SK-N-SH (cell line): ENCODE measurements at regions not wholly inside any gene's neighbourhood (a gene's known extent, or its start where the extent isn't known, plus 50 kb on each side); places are given as distances from the start of the nearest gene placed in this dataset.

Experiments
- CTCF ChIA-PET: fragments of 300-600, 350-600 bp; formaldehyde crosslinking; extraction: SDS; loops from one replicate; lab custom pipeline; 2021; lab: Yijun Ruan, JAX
- POLR2A ChIA-PET: fragments of 350-600 bp; sonication (Branson Sonifier 250); formaldehyde crosslinking; extraction: SDS; loops from one replicate; lab custom pipeline; 2020; ENCODE audit warnings: antibody characterized with exemption, inconsistent platforms; lab: Yijun Ruan, JAX
- DNase-seq: peaks from one replicate; pipeline ENCODE4 v3.0.0; 2012
- H2AFZ ChIP-seq: fragments of 200-600 bp; sonication (generic); 2 replicates; pipeline ENCODE4 v1.8.1; 2016; ENCODE audit warnings: antibody characterized with exemption, mild to moderate bottlenecking, low read depth
- H3F3A ChIP-seq: fragments of 200-600 bp; sonication (generic); replicated peaks from 2 replicates; pipeline ENCODE3; 2016; ENCODE audit warnings: antibody characterized with exemption, mild to moderate bottlenecking; ENCODE audit not compliant: insufficient read depth
- H3K27ac ChIP-seq, 2 experiments: fragments of 200-500 bp in 1 of 2; fragments of 200-600 bp in 1 of 2; sonication (Bioruptor generic) in 1 of 2; sonication (generic), shearing (Covaris generic) in 1 of 2; 2 replicates each; pipeline versions ENCODE4 v1.5.1 to v1.6.1; 2014 to 2016; ENCODE audit warnings: low read depth in 2 of 2, inconsistent platforms in 1 of 2, low read length in 1 of 2, mild to moderate bottlenecking in 1 of 2, mixed read lengths in 1 of 2
- H3K27me3 ChIP-seq: fragments of 200-600 bp; sonication (generic), shearing (Covaris generic); 2 replicates; pipeline ENCODE4 v1.6.1; 2016; ENCODE audit warnings: mixed run types; ENCODE audit not compliant: insufficient read depth
- H3K36me3 ChIP-seq, 2 experiments: fragments of 200-500 bp in 1 of 2; fragments of 200-600 bp in 1 of 2; sonication (Bioruptor generic) in 1 of 2; sonication (generic) in 1 of 2; replicated peaks in 1 of 2; 2 replicates each; pipeline versions ENCODE3 to v1.5.1; 2014 to 2016; ENCODE audit warnings: low read length in 1 of 2, mild to moderate bottlenecking in 1 of 2; ENCODE audit not compliant: insufficient read depth in 2 of 2, control insufficient read depth in 1 of 2
- H3K4me1 ChIP-seq, 2 experiments: fragments of 200-500 bp in 1 of 2; fragments of 200-600 bp in 1 of 2; sonication (Bioruptor generic) in 1 of 2; sonication (generic), shearing (Covaris generic) in 1 of 2; 2 replicates each; pipeline versions ENCODE4 v1.5.1 to v1.6.1; 2014 to 2016; ENCODE audit warnings: low read depth in 1 of 2, low read length in 1 of 2, mixed run types in 1 of 2; ENCODE audit not compliant: insufficient read depth in 2 of 2, control insufficient read depth in 1 of 2
- H3K4me2 ChIP-seq: fragments of 200-600 bp; sonication (generic), shearing (Covaris generic); 2 replicates; pipeline ENCODE4 v1.6.1; 2017; ENCODE audit warnings: mixed run types
- H3K4me3 ChIP-seq, 2 experiments: fragments of 200-500 bp in 1 of 2; fragments of 200-600 bp in 1 of 2; sonication (Bioruptor generic) in 1 of 2; sonication (generic), shearing (Covaris generic) in 1 of 2; 2 replicates each; pipeline versions ENCODE4 v1.5.1 to v1.8.1; 2014 to 2016; ENCODE audit warnings: low read depth in 2 of 2, inconsistent platforms in 1 of 2, low read length in 1 of 2, mild to moderate bottlenecking in 1 of 2, mixed read lengths in 1 of 2, moderate library complexity in 1 of 2
- H3K79me2 ChIP-seq: fragments of 200-600 bp; sonication (generic); 2 replicates; pipeline ENCODE4 v1.8.1; 2017; ENCODE audit warnings: mild to moderate bottlenecking; ENCODE audit not compliant: insufficient read depth
- H3K9ac ChIP-seq: fragments of 200-600 bp; sonication (generic); 2 replicates; pipeline ENCODE4 v1.6.1; 2017; ENCODE audit warnings: mixed run types
- H3K9me2 ChIP-seq: fragments of 200-600 bp; sonication (generic); 2 replicates; pipeline ENCODE4 v1.6.1; 2017; ENCODE audit warnings: mixed run types
- H3K9me3 ChIP-seq: fragments of 200-600 bp; sonication (generic); 2 replicates; pipeline ENCODE4 v1.6.1; 2017; ENCODE audit warnings: mixed run types, mild to moderate bottlenecking, moderate library complexity
- H4K20me1 ChIP-seq: fragments of 200-600 bp; sonication (generic); 2 replicates; pipeline ENCODE4 v1.6.1; 2017; ENCODE audit warnings: mild to moderate bottlenecking, mixed run types; ENCODE audit not compliant: insufficient read depth
- CHD2 ChIP-seq: fragments of 150-350 bp; IDR thresholded peaks from 2 replicates; pipeline ENCODE4 v1.6.1; 2018; ENCODE audit warnings: low read length; ENCODE audit not compliant: partially characterized antibody
- FOSL2 ChIP-seq: IDR thresholded peaks from 2 replicates; pipeline ENCODE4 v1.4.0; 2012; ENCODE audit warnings: low read depth, mild to moderate bottlenecking, moderate library complexity, borderline replicate concordance
- GATA2 ChIP-seq: sonication (generic); formaldehyde crosslinking; IDR thresholded peaks from 2 replicates; pipeline ENCODE4 v1.5.0; 2020; ENCODE audit warnings: mild to moderate bottlenecking, missing genetic modification reagents
- MAX ChIP-seq: IDR thresholded peaks from 2 replicates; pipeline ENCODE4 v1.4.0; 2012; ENCODE audit warnings: low read depth
- MEF2A ChIP-seq: IDR thresholded peaks from 2 replicates; pipeline ENCODE4 v1.4.0; 2012; ENCODE audit warnings: low read depth, borderline replicate concordance
- MXI1 ChIP-seq: IDR thresholded peaks from 2 replicates; pipeline ENCODE4 v1.6.1; 2012; ENCODE audit warnings: mild to moderate bottlenecking, low read depth, low read length, improper control_type of control experiment
- NFIC ChIP-seq: IDR thresholded peaks from 2 replicates; pipeline ENCODE4 v1.4.0; 2012; ENCODE audit warnings: borderline replicate concordance
- NRF1 ChIP-seq: IDR thresholded peaks from 2 replicates; pipeline ENCODE4 v1.6.1; 2012; ENCODE audit warnings: low read depth, mild to moderate bottlenecking, low read length
- RAD21 ChIP-seq: IDR thresholded peaks from 2 replicates; pipeline ENCODE4 v1.6.1; 2012; ENCODE audit warnings: mild to moderate bottlenecking, low read length
- RCOR1 ChIP-seq: fragments of 150-350 bp; IDR thresholded peaks from 2 replicates; pipeline ENCODE4 v1.6.1; 2017; ENCODE audit warnings: antibody characterized with exemption, low read length
- SMC3 ChIP-seq: IDR thresholded peaks from 2 replicates; pipeline ENCODE4 v1.6.1; 2012; ENCODE audit warnings: low read depth, low read length, improper control_type of control experiment
- TAF1 ChIP-seq: IDR thresholded peaks from 2 replicates; pipeline ENCODE4 v1.6.1; 2012; ENCODE audit warnings: low read depth, mild to moderate bottlenecking, low read length, moderate library complexity, borderline replicate concordance
- TCF12 ChIP-seq: IDR thresholded peaks from 2 replicates; pipeline ENCODE4 v1.4.0; 2012
- TEAD4 ChIP-seq: IDR thresholded peaks from 2 replicates; pipeline ENCODE4 v1.4.0; 2012; ENCODE audit warnings: mild to moderate bottlenecking, borderline replicate concordance; ENCODE audit not compliant: insufficient read depth
- USF1 ChIP-seq: IDR thresholded peaks from 2 replicates; pipeline ENCODE4 v1.4.0; 2012; ENCODE audit warnings: low read depth, borderline replicate concordance
- TF ChIP-seq, protein P1 (sequence below): fragments of 200-600 bp; sonication (generic); IDR thresholded peaks from 2 replicates; pipeline ENCODE4 v1.6.1; 2017; ENCODE audit warnings: antibody characterized with exemption, mild to moderate bottlenecking, moderate library complexity
- TF ChIP-seq, protein P2 (sequence below): fragments of 150-350 bp; IDR thresholded peaks from 2 replicates; pipeline ENCODE4 v1.6.1; 2016; ENCODE audit warnings: mild to moderate bottlenecking, low read depth, low read length
- TF ChIP-seq, protein P3 (sequence below): IDR thresholded peaks from 2 replicates; pipeline ENCODE4; 2012

GRCh38 chr11:79535606-79536005 is 94.8 kb upstream of the TENM4 start (continued):
- no peak for TF ChIP-seq USF1
- TF ChIP-seq CHD2 = no peak

GRCh38 chr11:79525257-79525656 is 84.4 kb upstream of the TENM4 start:
- CTCF ChIA-PET = interaction anchor here (0.6 to 0.7 kb wide), 2 partner anchors 67 to 375 kb away, joined by 3 read pairs; no protein-coding TSS in a partner anchor
- no peaks in the 10 kb centered on the region for H3F3A ChIP-seq
- DNase-seq = no peak

More at GRCh38 chr11:79525257-79525656, 84.4 kb upstream of the TENM4 start:
- H3K9me2 ChIP-seq = no peaks in the 10 kb centered on the region
- H2AFZ ChIP-seq = no peak overlapping the region; the same call in 1 of the 2 replicates
- POLR2A ChIA-PET = no interaction called here
- H3K36me3 ChIP-seq = no peaks in the 10 kb centered on the region
- no peak overlapping the region for H3K4me2 ChIP-seq
- no peak overlapping the region for H3K27ac ChIP-seq
- TF ChIP-seq RAD21 (no peak), TEAD4 (no peak), TAF1 (no peak), GATA2 (no peak), RCOR1 (no peak), FOSL2 (no peak), NFIC (no peak), USF1 (no peak), MAX (no peak), MEF2A (no peak), NRF1 (no peak), MXI1 (no peak), SMC3 (no peak), TCF12 (no peak)
- TF ChIP-seq, protein P1, sequence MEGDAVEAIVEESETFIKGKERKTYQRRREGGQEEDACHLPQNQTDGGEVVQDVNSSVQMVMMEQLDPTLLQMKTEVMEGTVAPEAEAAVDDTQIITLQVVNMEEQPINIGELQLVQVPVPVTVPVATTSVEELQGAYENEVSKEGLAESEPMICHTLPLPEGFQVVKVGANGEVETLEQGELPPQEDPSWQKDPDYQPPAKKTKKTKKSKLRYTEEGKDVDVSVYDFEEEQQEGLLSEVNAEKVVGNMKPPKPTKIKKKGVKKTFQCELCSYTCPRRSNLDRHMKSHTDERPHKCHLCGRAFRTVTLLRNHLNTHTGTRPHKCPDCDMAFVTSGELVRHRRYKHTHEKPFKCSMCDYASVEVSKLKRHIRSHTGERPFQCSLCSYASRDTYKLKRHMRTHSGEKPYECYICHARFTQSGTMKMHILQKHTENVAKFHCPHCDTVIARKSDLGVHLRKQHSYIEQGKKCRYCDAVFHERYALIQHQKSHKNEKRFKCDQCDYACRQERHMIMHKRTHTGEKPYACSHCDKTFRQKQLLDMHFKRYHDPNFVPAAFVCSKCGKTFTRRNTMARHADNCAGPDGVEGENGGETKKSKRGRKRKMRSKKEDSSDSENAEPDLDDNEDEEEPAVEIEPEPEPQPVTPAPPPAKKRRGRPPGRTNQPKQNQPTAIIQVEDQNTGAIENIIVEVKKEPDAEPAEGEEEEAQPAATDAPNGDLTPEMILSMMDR = no peak
- TF ChIP-seq, protein P2, sequence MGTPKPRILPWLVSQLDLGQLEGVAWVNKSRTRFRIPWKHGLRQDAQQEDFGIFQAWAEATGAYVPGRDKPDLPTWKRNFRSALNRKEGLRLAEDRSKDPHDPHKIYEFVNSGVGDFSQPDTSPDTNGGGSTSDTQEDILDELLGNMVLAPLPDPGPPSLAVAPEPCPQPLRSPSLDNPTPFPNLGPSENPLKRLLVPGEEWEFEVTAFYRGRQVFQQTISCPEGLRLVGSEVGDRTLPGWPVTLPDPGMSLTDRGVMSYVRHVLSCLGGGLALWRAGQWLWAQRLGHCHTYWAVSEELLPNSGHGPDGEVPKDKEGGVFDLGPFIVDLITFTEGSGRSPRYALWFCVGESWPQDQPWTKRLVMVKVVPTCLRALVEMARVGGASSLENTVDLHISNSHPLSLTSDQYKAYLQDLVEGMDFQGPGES = no peak
- TF ChIP-seq, protein P3, sequence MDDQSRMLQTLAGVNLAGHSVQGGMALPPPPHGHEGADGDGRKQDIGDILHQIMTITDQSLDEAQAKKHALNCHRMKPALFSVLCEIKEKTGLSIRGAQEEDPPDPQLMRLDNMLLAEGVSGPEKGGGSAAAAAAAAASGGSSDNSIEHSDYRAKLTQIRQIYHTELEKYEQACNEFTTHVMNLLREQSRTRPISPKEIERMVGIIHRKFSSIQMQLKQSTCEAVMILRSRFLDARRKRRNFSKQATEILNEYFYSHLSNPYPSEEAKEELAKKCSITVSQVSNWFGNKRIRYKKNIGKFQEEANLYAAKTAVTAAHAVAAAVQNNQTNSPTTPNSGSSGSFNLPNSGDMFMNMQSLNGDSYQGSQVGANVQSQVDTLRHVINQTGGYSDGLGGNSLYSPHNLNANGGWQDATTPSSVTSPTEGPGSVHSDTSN = no peak
- H3K9ac ChIP-seq = no peak overlapping the region
- no peak overlapping the region for H3K4me3 ChIP-seq
- H3K9me3 ChIP-seq = no peaks in the 10 kb centered on the region
- no peaks in the 10 kb centered on the region for H3K4me1 ChIP-seq
- H3K79me2 ChIP-seq = no peaks in the 10 kb centered on the region
- H4K20me1 ChIP-seq = no peaks in the 10 kb centered on the region
- H3K27me3 ChIP-seq = 0 out of 2 replicates have a peak, but pooled peaks cover 7% of the 10 kb centered on the region
